OCI-LY7 (cell line): ENCODE measurements at regions not wholly inside any gene's neighbourhood (a gene's known extent, or its start where the extent isn't known, plus 50 kb on each side); places are given as distances from the start of the nearest gene placed in this dataset.
A peak's percentile ranks its signal among the peaks of the same experiment; 100 is the strongest.

Source experiments
- BruUV-seq: library from RNA; stranded (reverse); fragments of 400-500 nt; replicated peaks from 2 replicates; lab custom pipeline; 2021; lab: Mats Ljungman, UMichigan
- CTCF ChIA-PET: fragments of 300-600 bp; sonication (Branson Sonifier 250); formaldehyde crosslinking; loops from one replicate; lab custom pipeline; 2022; ENCODE audit warnings: antibody characterized with exemption; ENCODE audit not compliant: unreplicated experiment; lab: Charles Lee
- POLR2A ChIA-PET: fragments of 300-600 bp; sonication (Branson Sonifier 250); formaldehyde crosslinking; loops from one replicate; lab custom pipeline; 2022; ENCODE audit warnings: antibody characterized with exemption; lab: Charles Lee
- DNase-seq: peaks from one replicate; pipeline ENCODE4 v3.0.0-alpha.2; 2015; ENCODE audit warnings: low spot score
- H2AFZ ChIP-seq: fragments of 200-600 bp; sonication (generic), shearing (Covaris generic); 2 replicates; pipeline ENCODE4 v1.6.1; 2014; ENCODE audit warnings: mild to moderate bottlenecking, antibody characterized with exemption, low read length, moderate library complexity
- H3K27ac ChIP-seq: fragments of 200-600 bp; sonication (generic); 2 replicates; pipeline ENCODE4 v1.5.1; 2014; ENCODE audit warnings: mixed run types, low read depth, mild to moderate bottlenecking, moderate library complexity, low read length, inconsistent platforms; ENCODE audit not compliant: poor library complexity, severe bottlenecking
- H3K36me3 ChIP-seq: fragments of 200-600 bp; sonication (generic); 2 replicates; pipeline ENCODE4 v1.6.1; 2014; ENCODE audit warnings: mild to moderate bottlenecking, antibody characterized with exemption, low read length, moderate library complexity, mixed read lengths; ENCODE audit not compliant: insufficient read depth
- H3K4me1 ChIP-seq: fragments of 200-600 bp; sonication (generic); 2 replicates; pipeline ENCODE4 v1.5.1; 2014; ENCODE audit warnings: mild to moderate bottlenecking, low read length; ENCODE audit not compliant: insufficient read depth, poor library complexity, severe bottlenecking
- H3K4me2 ChIP-seq: fragments of 200-600 bp; sonication (generic); 2 replicates; pipeline ENCODE4 v1.6.1; 2014; ENCODE audit warnings: mild to moderate bottlenecking, low read length
- H3K4me3 ChIP-seq: fragments of 200-600 bp; sonication (generic); 2 replicates; pipeline ENCODE4 v1.5.1; 2014; ENCODE audit warnings: mild to moderate bottlenecking, low read depth, low read length; ENCODE audit not compliant: poor library complexity, severe bottlenecking
- H3K79me2 ChIP-seq: fragments of 200-600 bp; sonication (generic); 2 replicates; pipeline ENCODE4 v1.6.1; 2016; ENCODE audit warnings: low read depth, mild to moderate bottlenecking, low read length, moderate library complexity, mixed read lengths; ENCODE audit not compliant: insufficient read depth
- H3K9me2 ChIP-seq: fragments of 200-600 bp; sonication (generic); 2 replicates; pipeline ENCODE4 v1.6.1; 2016; ENCODE audit warnings: mild to moderate bottlenecking, low read length, mixed read lengths; ENCODE audit not compliant: insufficient read depth
- H3K9me3 ChIP-seq: fragments of 200-600 bp; sonication (generic); 2 replicates; pipeline ENCODE4 v1.6.1; 2014; ENCODE audit warnings: mild to moderate bottlenecking, mixed run types, low read length, mixed read lengths
- H4K20me1 ChIP-seq: fragments of 200-600 bp; sonication (generic); 2 replicates; pipeline ENCODE4 v1.6.1; 2014; ENCODE audit warnings: mild to moderate bottlenecking, antibody characterized with exemption, low read length, moderate library complexity, mixed read lengths; ENCODE audit not compliant: insufficient read depth
- CTCF ChIP-seq: fragments of 200-600 bp; sonication (generic); conservative IDR thresholded peaks from 2 replicates; pipeline ENCODE4 v1.5.1; 2014; ENCODE audit warnings: mild to moderate bottlenecking, antibody characterized with exemption, low read length, moderate library complexity, mixed read lengths
- EZH2phosphoT487 ChIP-seq: fragments of 200-600 bp; sonication (generic); IDR thresholded peaks from 2 replicates; pipeline ENCODE4 v1.6.1; 2018; ENCODE audit warnings: low read depth, borderline replicate concordance, mild to moderate bottlenecking, mixed run types, antibody characterized with exemption, low read length, moderate library complexity, mixed read lengths
- intact Hi-C: fragments of 100-400 bp; cut with micrococcal nuclease; formaldehyde crosslinking; loops from one replicate; pipeline ENCODE4 v1.10.0; 2022; ENCODE audit not compliant: unreplicated experiment

GRCh38 chr13:62697701-62698100 is 1282.1 kb upstream of the PCDH20 start:
- Histone ChIP-seq H3K4me3 (no peak overlapping the region), H3K4me2 (no peak overlapping the region), H3K27ac (no peak overlapping the region), H3K79me2 (no peaks in the 10 kb centered on the region), H3K4me1 (no peaks in the 10 kb centered on the region), H3K36me3 (no peaks in the 10 kb centered on the region), H4K20me1 (no peaks in the 10 kb centered on the region), H3K9me2 (no peaks in the 10 kb centered on the region), H3K9me3 (no peaks in the 10 kb centered on the region), H2AFZ (no peak overlapping the region)
- BruUV-seq: no TSS peak
- intact Hi-C loops: no loop called here
- CTCF ChIA-PET: no interaction called here
- TF ChIP-seq CTCF (no peak), EZH2phosphoT487 (no peak)
- no peak for DNase-seq
- POLR2A ChIA-PET: no interaction called here

GRCh38 chr13:62696490-62696889 is 1280.8 kb upstream of the PCDH20 start:
- H3K4me2 ChIP-seq: no peak overlapping the region
- ChIA-PET POLR2A (interaction anchor here (0.7 kb wide), 1 partner anchor 45 kb away, joined by 3 read pairs; no protein-coding TSS in a partner anchor), CTCF (no interaction called here)
- no peaks in the 10 kb centered on the region for H3K9me2 ChIP-seq
- BruUV-seq: no TSS peak
- H3K36me3 ChIP-seq: no peaks in the 10 kb centered on the region
- peak overlapping the region; percentile 41; the same call in 1 of the 2 replicates for H2AFZ ChIP-seq
- no peak overlapping the region for H3K27ac ChIP-seq
- TF ChIP-seq CTCF (no peak), EZH2phosphoT487 (no peak)
- H3K79me2 ChIP-seq: no peaks in the 10 kb centered on the region
- no peaks in the 10 kb centered on the region for H3K4me1 ChIP-seq
- DNase-seq: no peak
- H3K9me3 ChIP-seq: no peaks in the 10 kb centered on the region
- H3K4me3 ChIP-seq: no peak overlapping the region
- intact Hi-C loops: no loop called here
- no peaks in the 10 kb centered on the region for H4K20me1 ChIP-seq

DNA sequence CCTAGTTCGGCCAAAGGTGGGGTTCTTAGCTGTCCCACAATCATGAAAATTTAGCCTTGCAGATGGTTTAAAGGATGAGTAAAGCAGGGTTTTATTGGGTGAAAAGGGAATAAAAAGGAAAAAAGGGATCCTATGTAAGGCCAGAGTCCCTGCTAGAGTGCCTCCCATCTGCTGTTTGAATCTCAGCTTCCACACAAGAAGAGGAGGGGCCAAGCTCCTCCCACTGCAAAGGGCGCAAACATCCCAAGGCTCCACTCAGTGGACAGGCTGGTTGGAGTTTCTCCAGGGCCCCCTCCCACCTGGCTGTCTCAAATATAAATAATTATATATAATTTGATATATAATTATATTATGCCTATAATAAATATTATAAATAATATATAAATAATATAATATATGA is 1272.1 kb upstream of the PCDH20 start:
- no peak for DNase-seq
- intact Hi-C loops: no loop called here
- Histone ChIP-seq H4K20me1 (no peaks in the 10 kb centered on the region), H3K9me3 (no peaks in the 10 kb centered on the region), H3K36me3 (no peaks in the 10 kb centered on the region), H3K27ac (no peak overlapping the region), H3K4me3 (no peak overlapping the region), H3K4me2 (no peak overlapping the region), H3K79me2 (no peaks in the 10 kb centered on the region), H2AFZ (no peak overlapping the region), H3K4me1 (no peaks in the 10 kb centered on the region), H3K9me2 (no peaks in the 10 kb centered on the region)
- ChIA-PET POLR2A (no interaction called here), CTCF (no interaction called here)
- no peak for TF ChIP-seq CTCF
- TF ChIP-seq EZH2phosphoT487: no peak
- no TSS peak for BruUV-seq
